Middle frontal gyrus (tissue), 1 donor: ENCODE measurements at regions not wholly inside any gene's neighbourhood (a gene's known extent, or its start where the extent isn't known, plus 50 kb on each side); places are given as distances from the start of the nearest gene placed in this dataset.
"Not testable (repeated sequence)": the region's sequence is repeated elsewhere in the genome, so short reads cannot be mapped to it uniquely, and the experiment has no call there.

ENCODE experiments used
- DNase-seq: peaks from one replicate; pipeline ENCODE4 v3.0.0-alpha.2; 2015; ENCODE audit warnings: low spot score; ENCODE audit errors: extremely low spot score

DNA sequence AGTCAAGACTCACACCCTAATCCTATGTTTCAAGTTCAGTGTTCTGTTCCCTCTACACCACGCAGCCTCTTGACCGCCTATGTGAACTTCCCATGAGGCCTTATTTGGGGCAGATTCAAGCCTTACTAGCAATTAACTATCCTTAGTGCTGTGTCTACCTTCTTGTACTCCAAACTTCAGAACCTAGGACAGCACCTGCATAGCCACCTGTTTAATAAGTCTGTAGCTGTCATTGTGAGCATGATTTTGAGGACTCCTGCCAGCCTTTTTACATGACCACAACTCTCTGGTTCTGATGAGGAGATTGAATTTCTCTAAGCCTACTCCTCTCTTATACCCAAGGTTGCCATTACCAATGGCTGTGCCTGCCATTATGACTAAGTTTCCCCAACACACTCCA is 50.8 kb upstream of the PCSK1 start:
- DNase-seq = no peak

DNA sequence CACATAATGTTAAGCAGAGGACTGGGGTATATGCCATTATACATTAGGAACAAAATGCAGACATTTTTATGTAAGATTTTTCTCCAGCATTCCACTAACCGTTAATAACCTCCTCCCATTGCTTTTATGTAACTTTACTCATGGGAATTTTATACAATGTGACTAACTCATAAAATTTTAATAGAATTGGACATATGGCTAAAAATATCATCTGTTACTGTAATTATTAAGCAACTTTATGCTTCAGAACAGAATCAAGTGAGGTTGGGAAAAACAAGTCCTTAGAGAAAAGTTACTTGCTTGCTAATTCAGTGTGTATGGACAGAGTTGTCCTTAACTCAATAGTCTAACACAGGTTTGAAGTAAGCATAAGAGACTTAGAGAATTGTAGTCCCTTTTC is 54.8 kb upstream of the PCSK1 start:
- DNase-seq = no peak

DNA sequence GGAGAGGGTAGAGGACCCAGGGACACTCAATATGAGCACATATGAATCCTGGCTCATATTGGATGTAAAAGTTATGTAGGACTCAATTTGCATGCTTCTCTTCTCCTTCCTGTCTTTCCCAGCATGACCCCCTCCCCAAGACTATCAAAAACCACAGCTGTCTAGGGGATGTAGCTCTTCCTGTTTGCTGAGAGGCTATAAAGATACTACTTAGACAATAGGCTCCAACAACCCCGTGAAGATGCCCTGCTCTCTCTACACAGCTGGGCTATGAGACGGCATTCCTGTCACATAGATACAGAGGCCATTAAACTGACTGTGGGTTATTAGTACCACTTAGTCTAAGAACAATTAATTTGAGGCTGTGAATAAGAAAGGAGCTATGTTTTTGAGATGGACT is 56.5 kb upstream of the PCSK1 start:
- DNase-seq = no peak

DNA sequence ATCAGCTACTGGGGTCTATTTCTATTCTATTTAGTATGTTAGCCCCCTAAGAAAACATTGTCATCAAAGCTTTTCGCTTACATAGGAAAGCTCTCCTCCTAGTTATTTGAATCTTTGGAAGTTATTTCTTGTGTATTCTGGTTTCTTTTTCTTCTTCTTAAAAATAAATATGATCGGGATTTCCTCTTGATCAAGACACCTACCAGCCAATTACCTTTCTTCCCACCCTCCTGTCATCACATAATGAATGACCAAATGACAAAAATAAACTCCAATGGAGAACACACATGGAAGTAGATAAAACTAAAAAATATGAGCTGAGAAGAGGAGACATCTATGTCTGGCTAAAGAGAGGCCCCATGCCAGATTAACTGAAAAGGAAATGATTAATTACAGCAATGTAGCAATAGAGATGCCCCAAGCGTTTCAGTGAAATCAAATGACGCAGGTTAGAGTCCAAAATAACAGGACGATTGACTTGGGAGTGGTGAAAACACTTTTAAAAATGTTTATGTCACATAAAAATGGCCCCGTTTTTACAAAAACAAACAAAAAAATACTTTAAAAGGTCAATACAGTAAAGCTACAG is 59.5 kb upstream of the PCSK1 start:
- no peak for DNase-seq

DNA sequence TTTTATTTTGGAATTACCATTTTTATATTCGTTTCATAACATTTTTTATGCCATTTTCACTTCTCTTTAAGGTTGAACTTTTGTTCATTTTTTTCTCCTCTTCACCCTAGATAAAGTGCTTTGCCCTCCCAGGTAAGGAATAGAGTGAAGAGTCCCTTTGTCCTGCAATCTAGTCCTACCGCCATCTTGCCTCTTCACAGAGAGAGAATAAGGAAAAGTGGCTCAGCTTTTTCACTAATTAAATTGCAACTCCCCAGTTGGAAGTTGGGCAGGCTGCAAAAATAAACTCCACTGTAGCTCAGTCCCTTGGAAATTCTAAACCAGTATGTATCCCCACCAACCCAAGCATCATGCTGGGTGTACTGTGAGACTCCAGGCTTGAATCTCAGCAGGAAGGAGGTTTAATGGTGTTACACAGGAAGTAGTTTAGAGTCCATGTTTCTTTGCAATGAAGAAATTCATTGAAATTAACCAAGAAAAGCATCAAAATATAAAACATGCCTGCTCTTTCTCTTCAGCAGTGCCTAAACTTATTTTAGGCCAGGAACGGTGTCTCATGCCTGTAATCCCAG is 60.3 kb upstream of the PCSK1 start:
- no peak for DNase-seq

DNA sequence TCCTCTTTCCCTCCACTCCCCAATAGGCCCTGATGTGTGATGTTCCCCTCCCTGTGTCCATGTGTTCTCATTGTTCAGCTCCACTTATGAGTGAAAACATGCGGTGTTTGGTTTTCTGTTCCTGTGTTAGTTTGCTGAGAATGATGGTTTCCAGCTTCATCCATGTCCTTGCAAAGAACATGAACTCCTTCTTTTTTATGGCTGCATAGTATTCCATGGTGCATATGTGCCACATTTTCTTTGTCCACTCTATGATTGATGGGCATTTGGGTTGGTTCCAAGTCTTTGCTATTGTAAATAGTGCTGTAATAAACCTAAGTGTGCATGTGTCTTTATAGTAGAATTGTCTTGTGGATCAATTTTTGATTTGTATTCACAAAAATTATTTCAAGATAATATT is 62.4 kb upstream of the PCSK1 start:
- DNase-seq = not testable (repeated sequence)

DNA sequence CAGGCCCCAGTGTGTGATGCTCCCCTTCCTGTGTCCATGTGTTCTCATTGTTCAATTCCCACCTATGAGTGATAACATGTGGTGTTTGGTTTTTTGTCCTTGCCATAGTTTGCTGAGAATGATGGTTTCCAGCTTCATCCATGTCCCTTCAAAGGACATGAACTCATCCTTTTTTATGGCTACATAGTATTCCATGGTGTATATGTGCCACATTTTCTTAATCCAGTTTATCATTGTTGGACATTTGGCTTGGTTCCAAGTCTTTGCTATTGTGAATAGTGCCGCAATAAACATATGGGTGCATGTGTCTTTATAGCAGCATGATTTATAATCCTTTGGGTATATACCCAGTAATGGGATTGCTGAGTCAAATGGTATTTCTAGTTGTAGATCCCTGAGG is 64.0 kb upstream of the PCSK1 start:
- not testable (repeated sequence) for DNase-seq

DNA sequence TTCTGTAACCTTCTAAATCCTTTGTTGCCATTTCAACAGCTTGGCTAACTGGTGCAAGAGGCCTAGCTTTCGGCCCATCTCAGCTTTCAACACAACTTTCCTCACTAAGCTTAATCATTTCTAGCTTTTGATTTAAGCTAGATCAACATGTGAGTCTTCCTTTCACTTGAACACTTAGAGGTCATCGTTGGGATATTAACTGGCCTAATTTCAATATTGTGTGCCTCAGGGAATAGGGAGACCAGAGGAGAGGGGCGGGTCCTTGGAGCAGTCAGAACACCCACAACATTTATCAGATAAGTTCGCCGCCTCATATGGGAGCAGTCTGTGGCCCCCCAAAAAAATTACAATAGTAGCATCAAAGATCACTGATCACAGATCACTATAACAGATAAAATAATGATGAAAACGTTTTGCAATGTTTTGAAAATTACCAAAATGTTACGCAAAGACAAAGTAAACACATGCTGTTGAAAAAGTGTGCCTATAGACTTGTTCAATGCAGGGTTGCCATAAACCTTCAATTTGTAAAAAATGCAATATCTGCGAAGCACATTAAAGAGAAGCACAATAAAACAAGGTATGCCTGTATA is 66.8 kb upstream of the PCSK1 start:
- no peak for DNase-seq

DNA sequence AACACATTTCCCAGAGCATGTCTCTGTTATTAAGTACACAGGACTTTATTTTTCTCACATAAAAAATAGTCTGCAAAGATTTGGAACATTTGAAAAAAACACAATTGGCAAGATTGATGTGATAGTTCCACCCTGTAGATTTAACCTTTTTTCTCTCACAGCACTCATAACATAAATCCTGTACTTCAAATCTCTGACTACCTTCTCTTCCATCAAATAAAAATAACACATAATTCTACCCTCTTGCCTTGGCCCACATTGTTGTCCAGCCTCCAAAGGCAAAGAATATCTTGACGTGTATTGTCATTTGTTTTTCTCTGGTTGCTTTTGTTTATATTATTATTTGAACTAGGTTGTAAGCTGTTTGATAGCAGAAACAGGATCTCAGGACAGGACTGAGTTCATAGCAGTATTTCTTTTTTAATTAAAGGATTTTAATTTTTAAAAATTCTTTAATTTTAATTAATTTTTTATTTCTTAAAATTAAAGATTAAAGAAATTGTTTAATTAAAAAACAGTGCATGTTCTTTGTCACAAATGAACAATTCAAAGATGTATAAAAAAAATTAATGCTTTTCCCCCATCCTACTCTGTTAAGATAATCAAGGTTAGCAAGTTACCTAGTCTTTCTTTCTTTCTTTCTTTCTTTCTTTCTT is 69.1 kb upstream of the PCSK1 start:
- DNase-seq = no peak

DNA sequence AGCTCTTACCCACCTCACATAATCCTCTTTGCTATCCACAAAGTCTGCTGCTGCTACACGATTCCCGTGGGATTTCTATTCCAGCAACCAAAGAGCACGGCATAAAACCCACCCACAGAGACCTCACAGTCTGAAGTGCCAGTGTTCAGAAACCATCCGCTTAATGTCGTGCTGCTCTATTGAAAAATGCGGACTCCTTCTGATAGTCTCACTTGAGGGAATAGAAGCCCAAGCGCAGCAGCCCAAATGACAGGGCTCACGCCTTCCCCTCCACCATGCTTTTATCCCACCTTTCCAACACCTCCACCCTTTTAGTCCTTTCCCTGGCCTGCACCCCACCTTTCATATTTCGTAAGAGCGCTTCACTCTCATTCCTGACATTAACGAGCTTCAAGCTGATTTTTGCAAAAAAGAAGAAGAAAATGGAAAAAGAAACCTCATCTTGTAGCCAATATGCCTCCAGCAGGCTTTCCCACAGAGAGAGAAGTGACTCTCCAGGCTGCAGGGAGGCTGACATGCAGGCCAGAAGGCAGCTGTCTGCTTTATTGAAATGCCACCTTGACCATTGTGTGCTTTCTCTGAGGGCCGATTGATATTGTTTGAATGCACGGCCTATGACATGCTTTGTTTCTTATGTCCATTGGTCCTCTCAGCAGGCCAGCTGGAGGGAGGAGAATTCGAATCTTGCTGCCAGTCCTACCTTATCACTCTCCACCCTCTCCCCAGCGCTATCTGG is 70.6 kb upstream of the PCSK1 start:
- no peak for DNase-seq

DNA sequence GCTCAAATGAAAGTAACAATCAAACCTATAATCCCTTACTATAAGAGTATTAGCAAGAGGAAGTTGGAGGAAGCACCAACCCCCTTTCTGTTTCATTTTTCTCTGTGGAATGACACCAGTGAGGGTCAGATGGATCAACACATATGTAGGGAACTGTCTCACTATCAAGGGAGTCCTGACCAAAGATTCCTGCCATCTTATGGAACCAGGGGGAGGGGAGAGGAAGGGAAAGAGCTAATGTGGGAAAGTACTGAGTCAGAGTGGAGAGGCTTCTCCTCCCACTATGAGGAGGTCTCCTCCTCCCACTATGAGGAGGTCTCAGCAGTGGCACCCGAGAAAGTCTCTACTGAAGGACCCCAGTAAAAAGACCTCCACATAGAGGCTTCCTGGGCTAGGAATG is 73.3 kb upstream of the PCSK1 start:
- DNase-seq = no peak

DNA sequence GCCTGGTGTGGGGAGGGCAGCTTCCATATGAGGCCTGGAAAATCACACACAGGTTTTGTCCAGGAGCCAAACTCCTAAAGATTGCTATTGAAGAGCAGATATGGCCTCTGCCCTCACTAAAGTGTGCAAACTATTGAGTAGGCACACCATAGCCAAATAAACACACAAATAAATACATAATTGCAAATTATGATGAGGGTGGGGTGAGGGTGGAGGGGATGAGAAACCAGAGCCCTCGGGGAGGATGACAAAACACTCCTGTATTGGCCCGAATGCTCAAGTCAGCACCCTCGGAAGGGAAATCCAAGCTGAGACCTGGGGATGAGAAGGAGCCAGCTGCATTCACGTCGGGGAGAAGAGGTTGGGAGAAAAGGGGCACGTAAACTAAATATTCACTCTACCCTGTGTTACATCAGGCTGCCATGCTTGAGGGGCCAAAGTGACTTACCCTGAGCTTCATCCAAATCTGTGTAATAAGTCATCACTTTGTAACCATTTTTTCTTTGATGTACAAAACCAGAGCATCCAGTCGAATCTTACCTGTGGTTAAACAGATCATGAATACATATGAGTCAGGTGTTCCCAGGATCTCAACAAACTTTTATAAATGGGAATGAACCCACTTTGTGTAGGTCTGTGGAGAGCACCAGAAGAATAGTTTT is 73.9 kb upstream of the PCSK1 start:
- no peak for DNase-seq

DNA sequence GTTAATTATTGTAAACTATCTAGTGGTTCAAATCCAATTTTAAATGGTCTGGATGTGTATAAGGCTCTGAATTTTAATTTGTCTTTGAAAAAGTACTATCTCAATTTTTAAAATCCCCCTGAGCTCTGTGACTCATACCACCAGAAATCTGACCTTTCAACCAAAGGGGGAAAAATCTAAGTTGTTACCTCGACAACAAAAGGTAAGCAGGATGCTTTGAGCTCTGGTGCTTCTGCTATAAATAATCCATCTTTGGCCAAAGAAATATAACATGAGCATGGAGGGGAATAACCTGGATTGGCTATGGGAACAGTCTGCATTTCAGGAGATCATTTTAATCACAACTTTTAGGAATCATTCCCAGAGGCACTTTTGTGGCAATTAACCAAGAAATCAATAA is 76.3 kb upstream of the PCSK1 start:
- no peak for DNase-seq

DNA sequence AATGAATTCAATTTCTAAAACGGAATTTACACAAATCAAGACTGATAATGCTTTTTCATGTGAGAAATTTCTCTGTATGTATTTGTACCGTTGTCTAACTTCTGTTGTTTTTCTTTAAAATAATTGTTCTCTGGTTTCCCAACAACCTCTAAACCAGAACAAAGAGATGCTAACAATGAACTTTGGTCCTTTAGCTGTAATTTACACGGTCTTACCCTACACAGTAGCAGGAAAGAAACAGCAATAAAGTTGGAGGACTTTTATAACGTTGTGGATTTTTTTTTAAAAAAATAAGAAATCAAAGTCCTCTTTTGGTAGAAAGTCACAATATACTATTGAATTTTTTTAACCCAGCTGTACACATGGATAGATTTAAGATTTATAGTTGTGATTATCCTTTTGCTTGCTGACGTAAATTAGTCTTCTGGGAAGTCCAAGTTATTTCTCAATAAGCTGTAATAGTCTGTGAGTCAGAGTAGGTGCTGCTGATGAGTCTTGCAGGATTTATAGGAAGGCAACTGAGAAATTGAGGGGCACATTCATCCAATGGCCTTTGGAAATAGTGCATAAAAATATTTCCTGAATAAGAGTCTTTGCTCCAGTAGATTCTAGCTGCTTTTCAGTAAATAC is 76.8 kb upstream of the PCSK1 start:
- DNase-seq = no peak

DNA sequence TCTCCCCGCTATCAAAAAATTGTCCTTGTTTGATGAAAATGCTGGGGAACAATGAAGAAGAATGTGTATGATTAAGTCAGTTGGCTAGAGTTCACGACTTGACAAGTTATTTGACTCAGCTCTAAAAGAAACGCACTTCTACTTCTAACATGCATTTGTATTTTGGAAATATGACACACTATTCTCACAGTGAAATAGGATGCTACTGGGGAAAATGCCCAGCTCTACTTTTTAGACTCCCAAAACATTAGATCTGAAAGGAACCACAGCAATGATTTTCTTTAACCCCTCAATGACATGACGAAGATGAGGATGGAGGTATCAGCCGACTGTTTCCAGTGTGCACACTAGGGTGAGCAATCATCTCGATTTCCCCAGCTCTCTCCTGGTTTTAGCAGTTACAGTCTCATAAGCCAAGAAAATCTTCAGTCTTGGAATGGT is 83.6 kb upstream of the PCSK1 start:
- no peak for DNase-seq

DNA sequence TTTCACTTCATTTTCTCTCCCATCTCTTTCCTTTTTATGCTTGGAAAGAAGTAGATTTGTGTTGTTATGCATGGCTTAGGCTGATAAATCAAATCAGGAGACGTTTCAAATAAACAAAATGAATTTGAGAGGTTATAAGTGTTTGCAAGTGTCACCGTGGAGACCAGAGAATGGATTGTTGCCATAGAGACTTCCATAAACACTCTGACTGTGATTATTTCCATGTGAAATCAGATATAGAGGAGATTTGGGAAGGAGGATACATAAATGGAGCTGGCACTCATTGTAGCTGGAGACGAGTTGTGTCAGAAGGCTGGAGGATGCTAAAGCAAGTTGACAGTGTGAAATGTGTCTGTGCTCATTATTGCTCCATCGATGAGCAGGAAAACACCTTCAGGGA is 84.2 kb upstream of the PCSK1 start:
- DNase-seq = no peak

DNA sequence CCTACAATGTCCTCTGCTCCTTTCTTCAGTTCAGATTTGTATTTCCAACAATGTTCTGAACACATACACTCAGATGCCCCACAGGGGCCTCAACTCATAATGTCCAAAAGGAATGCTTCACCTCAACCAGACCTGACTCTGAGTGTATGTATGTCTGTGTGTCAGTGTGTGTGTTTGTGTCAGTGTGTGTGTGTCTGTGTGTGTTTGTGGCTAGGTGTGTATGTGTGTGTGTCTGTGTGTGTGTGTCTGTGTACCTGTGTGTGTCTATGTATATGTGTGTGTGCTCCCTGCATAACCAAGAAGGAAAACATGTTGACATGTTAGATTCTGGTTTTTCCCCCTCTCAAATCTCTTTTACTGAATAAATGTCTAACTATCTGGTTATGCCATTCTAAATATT is 87.3 kb upstream of the PCSK1 start:
- DNase-seq = no peak

DNA sequence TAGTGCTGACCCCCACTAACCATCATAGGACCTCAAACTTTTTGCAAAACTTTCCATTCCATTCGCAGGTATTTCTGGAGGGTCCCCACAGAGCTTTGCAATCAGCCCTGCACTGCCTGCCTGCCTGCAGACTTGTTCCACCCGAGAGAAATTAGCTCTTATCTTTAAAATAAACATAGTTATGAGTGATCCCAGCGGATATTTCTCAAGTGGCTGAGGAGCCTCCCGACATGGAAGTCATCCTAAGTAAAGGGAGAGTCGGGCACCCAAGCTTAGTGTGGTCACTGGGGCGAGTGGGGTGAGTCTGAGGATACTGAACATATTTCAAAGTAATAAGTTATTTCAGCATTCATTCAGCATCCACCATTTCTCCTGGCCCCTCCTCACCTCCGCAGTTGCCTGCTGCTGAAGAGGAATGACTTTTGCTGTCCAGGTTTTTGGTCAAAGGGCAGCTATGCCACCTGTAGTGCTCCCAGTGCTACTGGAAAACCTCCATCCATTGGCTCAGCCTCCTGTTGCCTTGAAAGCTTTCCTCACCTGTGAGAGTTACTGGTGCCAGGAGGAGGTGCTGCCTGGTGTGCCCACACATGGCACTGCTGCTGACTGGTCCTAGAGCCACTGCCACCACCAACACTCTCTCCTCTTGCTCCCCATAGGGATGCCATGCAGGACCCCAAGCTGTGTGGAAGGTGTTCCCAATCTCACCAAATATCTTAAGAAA is 89.7 kb upstream of the PCSK1 start:
- no peak for DNase-seq

DNA sequence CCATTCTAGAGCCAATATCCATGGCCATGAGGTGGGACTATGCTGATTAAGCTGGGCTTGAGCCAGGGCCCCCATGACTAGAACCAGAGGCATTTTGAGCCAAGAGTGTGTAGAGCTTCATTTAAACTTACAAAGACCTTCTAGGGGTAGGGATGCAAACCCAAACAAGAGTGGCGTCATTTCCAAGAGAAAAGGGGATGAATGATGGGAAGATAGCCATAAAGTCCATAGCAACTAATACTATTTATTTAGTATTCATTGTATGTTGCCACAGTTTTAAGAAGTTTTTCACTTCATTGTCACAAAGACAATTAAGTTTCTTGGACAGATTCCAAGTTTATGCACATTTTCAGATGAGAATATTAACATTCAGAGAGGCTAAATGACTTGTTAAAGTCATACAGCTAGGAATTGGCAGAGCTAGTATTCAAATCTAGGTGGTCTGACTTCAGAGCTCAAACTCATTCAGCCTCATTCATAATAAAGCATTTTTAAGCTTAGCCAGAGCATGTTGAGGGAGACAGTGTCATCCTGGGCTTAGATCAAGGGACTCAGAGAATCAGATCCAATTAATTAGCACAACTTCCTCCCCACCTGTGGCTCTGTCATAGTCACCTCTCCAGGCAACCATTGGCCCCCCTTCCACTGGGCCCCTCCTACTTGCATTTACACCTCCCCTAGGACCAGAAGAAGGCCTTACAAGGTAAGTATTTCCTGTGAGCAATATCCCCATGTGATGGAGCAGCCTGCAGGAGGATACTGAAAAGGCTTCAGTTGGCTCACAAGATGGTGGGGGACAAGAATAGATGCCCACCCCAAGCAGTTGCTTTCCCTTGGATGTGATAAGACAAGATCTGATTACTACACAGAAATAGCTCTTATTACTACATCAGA is 95.0 kb upstream of the PCSK1 start:
- no peak for DNase-seq
